HUES64 (cell line): ENCODE measurements at regions not wholly inside any gene's neighbourhood (a gene's known extent, or its start where the extent isn't known, plus 50 kb on each side); places are given as distances from the start of the nearest gene placed in this dataset.
A peak's percentile ranks its signal among the peaks of the same experiment; 100 is the strongest.

Experiments
- H3K27ac ChIP-seq: 2 replicates; pipeline ENCODE4 v1.7.0; 2013; ENCODE audit warnings: low read depth, low read length, inconsistent platforms
- H3K27me3 ChIP-seq: 2 replicates; pipeline ENCODE4 v1.6.1; 2013; ENCODE audit warnings: mild to moderate bottlenecking, low read length; ENCODE audit not compliant: insufficient read depth
- H3K36me3 ChIP-seq: 2 replicates; pipeline ENCODE4 v1.6.1; 2013; ENCODE audit warnings: mild to moderate bottlenecking, low read length; ENCODE audit not compliant: insufficient read depth
- H3K4me1 ChIP-seq: 2 replicates; pipeline ENCODE4 v1.6.1; 2013; ENCODE audit warnings: mild to moderate bottlenecking, low read length, moderate library complexity; ENCODE audit not compliant: insufficient read depth
- H3K4me3 ChIP-seq: 2 replicates; pipeline ENCODE4 v1.5.1; 2013; ENCODE audit warnings: mild to moderate bottlenecking, low read length, moderate library complexity
- H3K9ac ChIP-seq: 2 replicates; pipeline ENCODE4 v1.6.1; 2013; ENCODE audit warnings: mild to moderate bottlenecking, low read depth, low read length
- H3K9me3 ChIP-seq: 2 replicates; pipeline ENCODE4 v1.6.1; 2013; ENCODE audit warnings: low read depth, low read length; ENCODE audit not compliant: insufficient read depth
- WGBS: fragments of 150-250, 120-280 bp; methylation state at CpG from one replicate; pipeline ENCODE4 v1.1.7; 2013; ENCODE audit warnings: missing lambda C conversion rate; 5-methylcytosine and 5-hydroxymethylcytosine counted together

GRCh38 chr4:112859456-112860184 lies 189.8 kb upstream of the ANK2 start:
- WGBS: 83% methylated on average over 2 of the region's 2 CpGs
- H3K9ac ChIP-seq: no peak overlapping the region
- H3K27ac ChIP-seq: peak overlapping the region; percentile 37; the same call in 1 of the 2 replicates
- H3K27me3 ChIP-seq: no peaks in the 10 kb centered on the region
- H3K36me3 ChIP-seq: no peaks in the 10 kb centered on the region
- H3K4me3 ChIP-seq: no peak overlapping the region
- H3K4me1 ChIP-seq: peaks cover 64% of the 10 kb centered on the region
- H3K9me3 ChIP-seq: no peaks in the 10 kb centered on the region

- no peaks in the 10 kb centered on the region for H3K36me3 ChIP-seq
- no peaks in the 10 kb centered on the region for H3K9me3 ChIP-seq
- H3K27me3 ChIP-seq: no peaks in the 10 kb centered on the region
- 24% methylated on average over 5 of the region's 5 CpGs for WGBS
- peaks cover 75% of the 10 kb centered on the region for H3K4me1 ChIP-seq
- H3K27ac ChIP-seq: peak overlapping the region; percentile 92
- peak overlapping the region; percentile 62; the same call in 1 of the 2 replicates for H3K9ac ChIP-seq
- no peak overlapping the region for H3K4me3 ChIP-seq
Measured at GRCh38 chr4:112860830-112861690, 188.4 kb upstream of the ANK2 start.

GRCh38 chr4:112861691-112862674 lies 187.5 kb upstream of the ANK2 start:
- H3K27ac ChIP-seq: peak overlapping the region; percentile 92
- peaks cover 72% of the 10 kb centered on the region for H3K4me1 ChIP-seq
- peak overlapping the region; percentile 62; the same call in 1 of the 2 replicates for H3K9ac ChIP-seq

GRCh38 chr4:112865443-112865842 lies 184.0 kb upstream of the ANK2 start:
- Histone ChIP-seq H3K27ac (no peak overlapping the region), H3K9ac (no peak overlapping the region), H3K27me3 (no peaks in the 10 kb centered on the region), H3K36me3 (no peaks in the 10 kb centered on the region), H3K4me3 (no peak overlapping the region), H3K9me3 (no peaks in the 10 kb centered on the region), H3K4me1 (peaks cover 40% of the 10 kb centered on the region)

More at GRCh38 chr4:112861691-112862674, 187.5 kb upstream of the ANK2 start:
- 82% methylated on average over 3 of the region's 3 CpGs for WGBS
- Histone ChIP-seq H3K36me3 (no peaks in the 10 kb centered on the region), H3K9me3 (no peaks in the 10 kb centered on the region), H3K4me3 (no peak overlapping the region), H3K27me3 (no peaks in the 10 kb centered on the region)

GRCh38 chr4:112876316-112876715 lies 173.1 kb upstream of the ANK2 start:
- Histone ChIP-seq H3K4me1 (peaks cover 11% of the 10 kb centered on the region; the same call in 1 of the 2 replicates), H3K4me3 (no peak overlapping the region), H3K27me3 (no peaks in the 10 kb centered on the region), H3K9ac (no peak overlapping the region), H3K9me3 (no peaks in the 10 kb centered on the region), H3K27ac (no peak overlapping the region), H3K36me3 (no peaks in the 10 kb centered on the region)
- 93% methylated on average over 2 of the region's 2 CpGs for WGBS

GRCh38 chr4:112881842-112882241 lies 167.6 kb upstream of the ANK2 start:
- Histone ChIP-seq H3K9ac (no peak overlapping the region), H3K27ac (peak overlapping the region; percentile 9; the same call in 1 of the 2 replicates), H3K4me3 (no peak overlapping the region), H3K9me3 (no peaks in the 10 kb centered on the region), H3K27me3 (no peaks in the 10 kb centered on the region), H3K4me1 (peaks cover 18% of the 10 kb centered on the region; the same call in 1 of the 2 replicates), H3K36me3 (no peaks in the 10 kb centered on the region)
- WGBS: 64% methylated on average over 12 of the region's 12 CpGs

GRCh38 chr4:112882286-112882685 lies 167.2 kb upstream of the ANK2 start:
- peaks cover 18% of the 10 kb centered on the region; the same call in 1 of the 2 replicates for H3K4me1 ChIP-seq
- no peak overlapping the region for H3K4me3 ChIP-seq
- WGBS: 94% methylated on average over 2 of the region's 4 CpGs
- no peak overlapping the region for H3K9ac ChIP-seq
- no peaks in the 10 kb centered on the region for H3K36me3 ChIP-seq
- H3K27ac ChIP-seq: 0 out of 2 replicates have a peak overlapping the region, but pooled peaks have one; percentile 9
- no peaks in the 10 kb centered on the region for H3K9me3 ChIP-seq
- no peaks in the 10 kb centered on the region for H3K27me3 ChIP-seq

- H3K36me3 ChIP-seq: no peaks in the 10 kb centered on the region
- H3K4me3 ChIP-seq: no peak overlapping the region
- no peak overlapping the region for H3K9ac ChIP-seq
- no peak overlapping the region for H3K27ac ChIP-seq
- peaks cover 26% of the 10 kb centered on the region; the same call in 1 of the 2 replicates for H3K4me1 ChIP-seq
- H3K27me3 ChIP-seq: no peaks in the 10 kb centered on the region
- WGBS: 88% methylated on average over 1 of the region's 1 CpG
- H3K9me3 ChIP-seq: no peaks in the 10 kb centered on the region
Measured at GRCh38 chr4:112884406-112884805, 165.0 kb upstream of the ANK2 start.

- Histone ChIP-seq H3K36me3 (no peaks in the 10 kb centered on the region), H3K27me3 (no peaks in the 10 kb centered on the region), H3K9me3 (no peaks in the 10 kb centered on the region), H3K4me1 (peaks cover 30% of the 10 kb centered on the region; the same call in 1 of the 2 replicates), H3K4me3 (no peak overlapping the region), H3K9ac (no peak overlapping the region), H3K27ac (no peak overlapping the region)
- 78% methylated on average over 2 of the region's 2 CpGs for WGBS
Measured at GRCh38 chr4:112885897-112886296, 163.6 kb upstream of the ANK2 start.

GRCh38 chr4:112888622-112889021 lies 160.8 kb upstream of the ANK2 start:
- H3K27me3 ChIP-seq: no peaks in the 10 kb centered on the region
- H3K9ac ChIP-seq: no peak overlapping the region
- no peak overlapping the region for H3K27ac ChIP-seq
- H3K4me1 ChIP-seq: peaks cover 17% of the 10 kb centered on the region; the same call in 1 of the 2 replicates
- H3K36me3 ChIP-seq: no peaks in the 10 kb centered on the region
- H3K9me3 ChIP-seq: no peaks in the 10 kb centered on the region
- H3K4me3 ChIP-seq: no peak overlapping the region
- 97% methylated on average over 2 of the region's 2 CpGs for WGBS
